Cerebellar cortex (tissue), 1 donor: ENCODE measurements at regions not wholly inside any gene's neighbourhood (a gene's known extent, or its start where the extent isn't known, plus 50 kb on each side); places are given as distances from the start of the nearest gene placed in this dataset.

Experiments used
- DNase-seq: peaks from one replicate; pipeline ENCODE4 v3.0.0-alpha.2; 2015; ENCODE audit warnings: low spot score

GRCh38 chr1:147463022-147463421 is 78.3 kb upstream of the BCL9 start:
- DNase-seq = no peak

- DNase-seq = no peak
Observed at GRCh38 chr1:147466543-147466942, 74.8 kb upstream of the BCL9 start.

GRCh38 chr1:147470079-147470478 is 71.2 kb upstream of the BCL9 start:
- DNase-seq = no peak

GRCh38 chr1:147472489-147472888 is 68.8 kb upstream of the BCL9 start:
- no peak for DNase-seq

GRCh38 chr1:147472966-147473732 is 68.2 kb upstream of the BCL9 start:
- no peak for DNase-seq

GRCh38 chr1:147473733-147474049 is 67.6 kb upstream of the BCL9 start:
- DNase-seq = no peak

GRCh38 chr1:147475488-147475887 is 65.8 kb upstream of the BCL9 start:
- DNase-seq = no peak

GRCh38 chr1:147478521-147478920 is 62.8 kb upstream of the BCL9 start:
- DNase-seq = no peak

- no peak for DNase-seq
Observed at GRCh38 chr1:147479864-147480564, 61.3 kb upstream of the BCL9 start.

GRCh38 chr1:147480565-147480935 is 60.8 kb upstream of the BCL9 start:
- no peak for DNase-seq

GRCh38 chr1:147486876-147487656 is 54.2 kb upstream of the BCL9 start:
- no peak for DNase-seq

- DNase-seq = no peak
Observed at GRCh38 chr1:147491098-147491497, 50.2 kb upstream of the BCL9 start.
